Kasumi-1 (cell line): ENCODE measurements at regions not wholly inside any gene's neighbourhood (a gene's known extent, or its start where the extent isn't known, plus 50 kb on each side); places are given as distances from the start of the nearest gene placed in this dataset.

Source experiments
- DNase-seq, 2 experiments: peaks; one replicate each; lab custom pipeline; 2025; lab: John Stamatoyannopoulos, UW

DNA sequence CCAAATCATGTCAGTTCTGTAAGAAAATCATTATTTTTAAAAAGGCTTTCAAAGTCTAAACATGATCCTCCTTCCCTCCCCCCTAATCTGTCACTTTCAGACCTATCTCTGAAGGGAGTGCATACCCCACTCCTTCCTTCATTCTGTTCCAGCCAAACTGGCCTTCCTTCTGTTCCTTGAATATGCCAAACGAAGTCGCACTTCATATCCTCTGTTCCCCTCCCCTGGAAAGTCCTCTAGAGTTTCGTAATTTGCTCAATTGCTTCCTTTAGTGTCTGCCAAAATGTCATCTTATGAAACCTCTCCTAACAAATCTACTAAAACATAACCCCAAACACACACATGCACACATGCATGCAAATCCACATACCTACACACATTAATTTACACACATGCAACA is 69.5 kb upstream of the TUSC7 start:
- DNase-seq = no peak

DNA sequence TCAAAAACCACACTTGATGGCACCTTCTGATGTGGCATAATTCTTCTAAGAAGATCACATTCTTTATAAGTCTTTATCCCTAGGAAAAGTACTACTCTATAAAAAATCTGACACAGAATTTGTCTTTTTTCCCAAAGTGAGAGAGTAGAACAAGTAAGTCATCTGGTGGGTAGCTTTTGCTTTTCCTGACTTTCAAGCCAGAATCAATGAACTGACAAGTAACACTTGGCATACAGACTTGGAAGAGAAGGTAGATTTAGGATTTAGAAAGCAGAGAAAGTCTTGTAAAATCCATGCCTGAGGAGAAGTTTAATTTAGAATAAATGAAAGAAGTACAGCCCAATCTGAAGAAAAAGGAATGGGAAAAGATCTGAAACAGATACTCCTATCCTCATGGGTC is 66.6 kb upstream of the TUSC7 start:
- no peak for DNase-seq

DNA sequence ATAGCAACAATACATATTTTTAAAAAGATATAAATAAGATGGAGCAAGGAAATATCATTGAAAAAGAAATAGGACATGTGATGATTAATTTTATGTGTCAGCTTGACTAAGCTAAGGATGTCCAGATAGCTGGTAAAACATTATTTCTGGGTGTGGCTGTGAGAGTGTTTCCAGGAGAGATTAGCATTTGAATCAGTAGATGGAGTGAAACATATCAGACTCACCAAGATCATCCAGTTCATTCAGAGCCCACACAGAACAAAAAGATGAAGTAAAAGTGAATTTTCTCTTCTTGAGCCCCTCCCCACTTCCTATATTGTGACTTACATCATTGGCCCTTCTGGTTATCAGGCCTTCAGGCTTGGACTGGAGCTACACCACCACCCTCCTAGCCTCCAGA is 61.6 kb upstream of the TUSC7 start:
- DNase-seq = no peak
